DOHH2 (cell line): ENCODE measurements at regions not wholly inside any gene's neighbourhood (a gene's known extent, or its start where the extent isn't known, plus 50 kb on each side); places are given as distances from the start of the nearest gene placed in this dataset.

Source experiments
- H3F3A ChIP-seq: fragments of 200-600 bp; sonication (generic), shearing (Covaris generic); 2 replicates; pipeline ENCODE4 v1.6.0; 2016; ENCODE audit warnings: antibody characterized with exemption, mild to moderate bottlenecking; ENCODE audit not compliant: control insufficient read depth, insufficient read depth
- H3K27ac ChIP-seq: fragments of 200-600 bp; sonication (generic); 2 replicates; pipeline ENCODE4 v1.5.1; 2014; ENCODE audit warnings: low read depth, mild to moderate bottlenecking, low read length, moderate library complexity
- H3K27me3 ChIP-seq: fragments of 200-600 bp; sonication (generic); 2 replicates; pipeline ENCODE4 v1.6.1; 2014; ENCODE audit warnings: mild to moderate bottlenecking, low read length, mixed read lengths; ENCODE audit not compliant: control insufficient read depth
- H3K36me3 ChIP-seq: fragments of 200-600 bp; sonication (generic); 2 replicates; pipeline ENCODE4 v1.6.1; 2014; ENCODE audit warnings: mild to moderate bottlenecking, low read length, moderate library complexity, mixed read lengths; ENCODE audit not compliant: control insufficient read depth
- H3K4me1 ChIP-seq: fragments of 200-600 bp; sonication (generic); 2 replicates; pipeline ENCODE4 v1.6.1; 2014; ENCODE audit warnings: mild to moderate bottlenecking, low read length, mixed read lengths; ENCODE audit not compliant: control insufficient read depth
- H3K4me2 ChIP-seq: fragments of 200-600 bp; sonication (generic); 2 replicates; pipeline ENCODE4 v1.6.0; 2014; ENCODE audit warnings: mild to moderate bottlenecking, low read length, moderate library complexity
- H3K4me3 ChIP-seq: fragments of 200-600 bp; sonication (generic); 2 replicates; pipeline ENCODE4 v1.5.1; 2014; ENCODE audit warnings: mild to moderate bottlenecking, low read length, mixed read lengths
- H3K79me2 ChIP-seq: fragments of 200-600 bp; sonication (generic); 2 replicates; pipeline ENCODE4 v1.6.1; 2014; ENCODE audit warnings: mild to moderate bottlenecking, low read length, mixed read lengths; ENCODE audit not compliant: control insufficient read depth
- H3K9me2 ChIP-seq: fragments of 200-600 bp; sonication (generic); replicated peaks from 2 replicates; pipeline ENCODE4 v1.6.1; 2014; ENCODE audit warnings: mild to moderate bottlenecking, low read length, mixed read lengths; ENCODE audit not compliant: control insufficient read depth
- H3K9me3 ChIP-seq: fragments of 200-600 bp; sonication (generic); 2 replicates; pipeline ENCODE4 v1.6.1; 2014; ENCODE audit warnings: antibody characterized with exemption, low read length, mixed read lengths; ENCODE audit not compliant: control insufficient read depth, insufficient read depth
- H4K20me1 ChIP-seq: fragments of 200-600 bp; sonication (generic); 2 replicates; pipeline ENCODE4 v1.6.0; 2014; ENCODE audit warnings: low read depth, mild to moderate bottlenecking, antibody characterized with exemption, low read length, moderate library complexity; ENCODE audit not compliant: control insufficient read depth, insufficient read depth
- CTCF ChIP-seq: fragments of 200-600 bp; sonication (generic); IDR thresholded peaks from one replicate; pipeline ENCODE4 v1.5.1; 2014; ENCODE audit warnings: antibody characterized with exemption, mild to moderate bottlenecking, low read depth, low read length; ENCODE audit not compliant: poor library complexity, severe bottlenecking
- EZH2phosphoT487 ChIP-seq: fragments of 200-600 bp; sonication (generic); IDR thresholded peaks from 2 replicates; pipeline ENCODE4 v1.6.1; 2017; ENCODE audit warnings: borderline replicate concordance, mild to moderate bottlenecking, antibody characterized with exemption, low read length, moderate library complexity, mixed read lengths

- H3K4me3 ChIP-seq = no peak overlapping the region
- no peaks in the 10 kb centered on the region; the same call in 1 of the 2 replicates for H3K9me2 ChIP-seq
- no peaks in the 10 kb centered on the region for H3K9me3 ChIP-seq
- no peaks in the 10 kb centered on the region for H3K36me3 ChIP-seq
- H3K27ac ChIP-seq = no peak overlapping the region
- H3K79me2 ChIP-seq = no peaks in the 10 kb centered on the region
- no peaks in the 10 kb centered on the region for H4K20me1 ChIP-seq
- H3K4me2 ChIP-seq = no peak overlapping the region
- no peak for TF ChIP-seq EZH2phosphoT487
- TF ChIP-seq CTCF = no peak
- no peaks in the 10 kb centered on the region for H3K4me1 ChIP-seq
- H3K27me3 ChIP-seq = no peaks in the 10 kb centered on the region
- H3F3A ChIP-seq = no peaks in the 10 kb centered on the region
Observed at GRCh38 chr6:21335591-21335990, 258.0 kb upstream of the SOX4 start.

- Histone ChIP-seq H3K9me3 (no peaks in the 10 kb centered on the region), H3K27me3 (no peaks in the 10 kb centered on the region), H3K27ac (no peak overlapping the region), H3K79me2 (no peaks in the 10 kb centered on the region), H3F3A (no peaks in the 10 kb centered on the region), H3K4me3 (no peak overlapping the region), H3K4me1 (no peaks in the 10 kb centered on the region), H3K36me3 (no peaks in the 10 kb centered on the region), H4K20me1 (no peaks in the 10 kb centered on the region), H3K4me2 (no peak overlapping the region), H3K9me2 (no peaks in the 10 kb centered on the region; the same call in 1 of the 2 replicates)
- TF ChIP-seq CTCF (no peak), EZH2phosphoT487 (no peak)
Observed at GRCh38 chr6:21337263-21337662, 256.3 kb upstream of the SOX4 start.

GRCh38 chr6:21340573-21340972, 253.0 kb upstream of the SOX4 start:
- Histone ChIP-seq H3K36me3 (no peaks in the 10 kb centered on the region), H4K20me1 (no peaks in the 10 kb centered on the region), H3K27me3 (no peaks in the 10 kb centered on the region), H3F3A (no peaks in the 10 kb centered on the region), H3K4me3 (no peak overlapping the region), H3K27ac (no peak overlapping the region), H3K79me2 (no peaks in the 10 kb centered on the region), H3K4me1 (no peaks in the 10 kb centered on the region), H3K9me3 (no peaks in the 10 kb centered on the region), H3K4me2 (no peak overlapping the region), H3K9me2 (no peaks in the 10 kb centered on the region)
- TF ChIP-seq EZH2phosphoT487 = no peak
- TF ChIP-seq CTCF = no peak

- H4K20me1 ChIP-seq = no peaks in the 10 kb centered on the region
- H3K9me3 ChIP-seq = no peaks in the 10 kb centered on the region
- no peak overlapping the region for H3K4me2 ChIP-seq
- H3K79me2 ChIP-seq = no peaks in the 10 kb centered on the region
- H3K36me3 ChIP-seq = no peaks in the 10 kb centered on the region
- H3K27me3 ChIP-seq = no peaks in the 10 kb centered on the region
- H3K4me1 ChIP-seq = no peaks in the 10 kb centered on the region
- TF ChIP-seq CTCF = no peak
- TF ChIP-seq EZH2phosphoT487 = no peak
- no peaks in the 10 kb centered on the region for H3F3A ChIP-seq
- no peak overlapping the region for H3K4me3 ChIP-seq
- no peaks in the 10 kb centered on the region for H3K9me2 ChIP-seq
- H3K27ac ChIP-seq = no peak overlapping the region
Observed at GRCh38 chr6:21341910-21342309, 251.6 kb upstream of the SOX4 start.
